Upper lobe of left lung (tissue), 4 donors: ENCODE measurements at regions not wholly inside any gene's neighbourhood (a gene's known extent, or its start where the extent isn't known, plus 50 kb on each side); places are given as distances from the start of the nearest gene placed in this dataset.

Experiments
- CTCF ChIP-seq, 6 experiments: fragments of 450-650 bp in 4 of 6; fragments of 200-600 bp in 2 of 6; sonication (generic) in 2 of 6; IDR thresholded peaks; one replicate each; pipeline ENCODE4 v1.5.1; 2016 to 2019; ENCODE audit warnings: antibody characterized with exemption in 6 of 6
- EP300 ChIP-seq, 4 donors: sonication (generic); formaldehyde crosslinking; IDR thresholded peaks; one replicate each; pipeline ENCODE4 v1.5.1; 2017; ENCODE audit warnings: antibody characterized with exemption in 4 of 4, control low read depth in 2 of 4
- POLR2A ChIP-seq, 4 donors: fragments of 450-650 bp; IDR thresholded peaks; one replicate each; pipeline ENCODE4 v1.5.1; 2016 to 2017; ENCODE audit warnings: antibody characterized with exemption in 4 of 4, mild to moderate bottlenecking in 2 of 4
- POLR2AphosphoS5 ChIP-seq, 2 donors: sonication (generic); formaldehyde crosslinking; IDR thresholded peaks; one replicate each; pipeline ENCODE4 v1.5.1; 2017; ENCODE audit warnings: antibody characterized with exemption in 2 of 2

GRCh38 chr1:178614286-178614685, 101.4 kb downstream of the TEX35 start:
- TF ChIP-seq POLR2A (IDR thresholded peaks at IDR 0.05) (no peak), CTCF (IDR thresholded peaks at IDR 0.05) (no peak), POLR2AphosphoS5 (IDR thresholded peaks at IDR 0.05) (no peak), EP300 (IDR thresholded peaks at IDR 0.05) (no peak)
